HepG2 (cell line): ENCODE measurements at regions not wholly inside any gene's neighbourhood (a gene's known extent, or its start where the extent isn't known, plus 50 kb on each side); places are given as distances from the start of the nearest gene placed in this dataset.

Experiments
- ATF7 ChIP-seq, 2 experiments: fragments of 450-650 bp in 1 of 2; sonication (generic) in 1 of 2; formaldehyde crosslinking in 1 of 2; IDR thresholded peaks; 2 replicates each; pipeline versions ENCODE4 v1.4.0 to v1.6.1; 2016 to 2020; ENCODE audit warnings: antibody characterized with exemption in 1 of 2, mild to moderate bottlenecking in 1 of 2, missing genetic modification reagents in 1 of 2
- BCLAF1 ChIP-seq: fragments of 450-650 bp; IDR thresholded peaks from 2 replicates; pipeline ENCODE4 v1.6.1; 2017; ENCODE audit warnings: mild to moderate bottlenecking
- CEBPB ChIP-seq: IDR thresholded peaks from 2 replicates; pipeline ENCODE4 v1.6.1; 2011; ENCODE audit warnings: low read depth, low read length, improper control_type of control experiment, borderline replicate concordance
- CTCF ChIP-seq: sonication (generic); formaldehyde crosslinking; IDR thresholded peaks from 2 replicates; pipeline ENCODE4 v1.5.0; 2020; ENCODE audit warnings: mild to moderate bottlenecking, missing genetic modification reagents, moderate library complexity
- EZH2 ChIP-seq: conservative IDR thresholded peaks from 2 replicates; pipeline ENCODE4 v1.6.1; 2012; ENCODE audit warnings: mild to moderate bottlenecking, low read depth, low read length, moderate library complexity
- KAT8 ChIP-seq: IDR thresholded peaks from 2 replicates; pipeline ENCODE4 v1.6.1; 2016; ENCODE audit warnings: missing genetic modification reagents, missing compliant biosample characterization
- KDM4B ChIP-seq: sonication (generic); formaldehyde crosslinking; IDR thresholded peaks from 2 replicates; pipeline ENCODE4 v1.4.0; 2020; ENCODE audit warnings: missing genetic modification reagents
- MEF2D ChIP-seq: sonication (generic); formaldehyde crosslinking; IDR thresholded peaks from 2 replicates; pipeline ENCODE4 v1.5.1; 2020; ENCODE audit warnings: mild to moderate bottlenecking, missing genetic modification reagents
- MYC ChIP-seq: sonication (generic); formaldehyde crosslinking; IDR thresholded peaks from 2 replicates; pipeline ENCODE4 v1.9.0; 2021; ENCODE audit warnings: missing genetic modification reagents, borderline replicate concordance
- RAD51 ChIP-seq: fragments of 450-650 bp; IDR thresholded peaks from 2 replicates; pipeline ENCODE4 v1.6.1; 2016; ENCODE audit warnings: borderline replicate concordance
- RNF219 ChIP-seq: sonication (generic); formaldehyde crosslinking; IDR thresholded peaks from 2 replicates; pipeline ENCODE4 v1.5.0; 2020; ENCODE audit warnings: mild to moderate bottlenecking, missing genetic modification reagents
- SKIL ChIP-seq: sonication (generic); formaldehyde crosslinking; IDR thresholded peaks from 2 replicates; pipeline ENCODE4 v1.8.0; 2022; ENCODE audit warnings: missing genetic modification reagents, mild to moderate bottlenecking, moderate library complexity, borderline replicate concordance
- ZNF274 ChIP-seq: sonication (generic); formaldehyde crosslinking; IDR thresholded peaks from 2 replicates; pipeline ENCODE4 v1.5.1; 2020; ENCODE audit warnings: mild to moderate bottlenecking, missing genetic modification reagents
- ZSCAN29 ChIP-seq: sonication (generic); formaldehyde crosslinking; conservative IDR thresholded peaks from 2 replicates; pipeline ENCODE4 v1.4.0; 2020; ENCODE audit warnings: mild to moderate bottlenecking, missing genetic modification reagents

GRCh38 chrX:13218758-13219157 is 101.1 kb downstream of the ATXN3L start:
- TF ChIP-seq RNF219 (CRISPR knock-in tag) (no peak), ZSCAN29 (CRISPR knock-in tag) (no peak), MYC (no peak), CEBPB (no peak), BCLAF1 (no peak), CTCF (no peak), ZNF274 (no peak), EZH2 (no peak), ATF7 (IDR thresholded peaks at IDR 0.05) (no peak), ATF7 (CRISPR knock-in tag; IDR thresholded peaks at IDR 0.05) (no peak), KAT8 (CRISPR knock-in tag) (no peak), SKIL (CRISPR knock-in tag) (no peak), RAD51 (no peak), MEF2D (CRISPR knock-in tag) (no peak), KDM4B (CRISPR knock-in tag) (no peak)
